Nephron progenitor cell (in vitro differentiated cells): ENCODE measurements at regions not wholly inside any gene's neighbourhood (a gene's known extent, or its start where the extent isn't known, plus 50 kb on each side); places are given as distances from the start of the nearest gene placed in this dataset.

Experiments
- DNase-seq: peaks from one replicate; pipeline ENCODE4 v3.0.0; 2021
- H3K27ac Mint-ChIP-seq: 2 replicates; pipeline ENCODE4 v1.8.0; 2021; ENCODE audit warnings: mild to moderate bottlenecking, moderate library complexity, mixed read lengths
- H3K27me3 Mint-ChIP-seq: 2 replicates; pipeline ENCODE4 v1.8.0; 2021; ENCODE audit warnings: mild to moderate bottlenecking, low read depth, mixed read lengths; ENCODE audit not compliant: poor library complexity
- H3K36me3 Mint-ChIP-seq: 2 replicates; pipeline ENCODE4 v1.8.0; 2021; ENCODE audit warnings: low read depth, mixed read lengths
- H3K4me1 Mint-ChIP-seq: 2 replicates; pipeline ENCODE4 v1.8.0; 2021; ENCODE audit warnings: mixed read lengths
- H3K4me3 Mint-ChIP-seq: 2 replicates; pipeline ENCODE4 v1.8.0; 2021; ENCODE audit warnings: mild to moderate bottlenecking, moderate library complexity, mixed read lengths
- H3K9me3 Mint-ChIP-seq: 2 replicates; pipeline ENCODE4 v1.8.0; 2021; ENCODE audit warnings: mild to moderate bottlenecking, moderate library complexity, mixed read lengths
- TF ChIP-seq, protein P1 (sequence below): fragments of 200-600 bp; sonication (generic); IDR thresholded peaks from 2 replicates; pipeline ENCODE4 v1.5.0; 2021; ENCODE audit warnings: antibody characterized with exemption

DNA sequence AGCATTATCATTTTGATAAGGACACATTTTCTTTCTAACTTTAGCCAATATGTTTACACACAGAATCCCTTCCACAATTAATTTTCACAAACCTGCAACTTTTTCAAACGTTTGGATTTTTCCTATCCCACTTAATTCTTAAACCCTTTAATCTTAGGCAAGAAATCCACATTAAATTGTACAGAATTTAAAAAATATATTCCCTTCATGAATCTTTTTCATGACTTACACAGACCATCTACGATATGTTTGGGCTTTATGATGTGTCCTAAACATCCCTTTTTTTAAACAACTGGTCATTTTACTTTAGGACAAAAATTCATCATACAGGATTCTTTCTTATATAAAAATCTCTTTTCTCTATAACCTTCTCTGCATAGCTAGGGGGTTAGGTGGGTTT, 241.5 kb upstream of the CNTNAP4 start:
- Mint-ChIP-seq H3K27ac (no peak overlapping the region), H3K4me3 (no peak overlapping the region), H3K36me3 (no peaks in the 10 kb centered on the region), H3K9me3 (peaks cover 60% of the 10 kb centered on the region), H3K27me3 (no peaks in the 10 kb centered on the region), H3K4me1 (no peaks in the 10 kb centered on the region)
- no peak for DNase-seq
- TF ChIP-seq, protein P1, sequence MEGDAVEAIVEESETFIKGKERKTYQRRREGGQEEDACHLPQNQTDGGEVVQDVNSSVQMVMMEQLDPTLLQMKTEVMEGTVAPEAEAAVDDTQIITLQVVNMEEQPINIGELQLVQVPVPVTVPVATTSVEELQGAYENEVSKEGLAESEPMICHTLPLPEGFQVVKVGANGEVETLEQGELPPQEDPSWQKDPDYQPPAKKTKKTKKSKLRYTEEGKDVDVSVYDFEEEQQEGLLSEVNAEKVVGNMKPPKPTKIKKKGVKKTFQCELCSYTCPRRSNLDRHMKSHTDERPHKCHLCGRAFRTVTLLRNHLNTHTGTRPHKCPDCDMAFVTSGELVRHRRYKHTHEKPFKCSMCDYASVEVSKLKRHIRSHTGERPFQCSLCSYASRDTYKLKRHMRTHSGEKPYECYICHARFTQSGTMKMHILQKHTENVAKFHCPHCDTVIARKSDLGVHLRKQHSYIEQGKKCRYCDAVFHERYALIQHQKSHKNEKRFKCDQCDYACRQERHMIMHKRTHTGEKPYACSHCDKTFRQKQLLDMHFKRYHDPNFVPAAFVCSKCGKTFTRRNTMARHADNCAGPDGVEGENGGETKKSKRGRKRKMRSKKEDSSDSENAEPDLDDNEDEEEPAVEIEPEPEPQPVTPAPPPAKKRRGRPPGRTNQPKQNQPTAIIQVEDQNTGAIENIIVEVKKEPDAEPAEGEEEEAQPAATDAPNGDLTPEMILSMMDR: no peak

DNA sequence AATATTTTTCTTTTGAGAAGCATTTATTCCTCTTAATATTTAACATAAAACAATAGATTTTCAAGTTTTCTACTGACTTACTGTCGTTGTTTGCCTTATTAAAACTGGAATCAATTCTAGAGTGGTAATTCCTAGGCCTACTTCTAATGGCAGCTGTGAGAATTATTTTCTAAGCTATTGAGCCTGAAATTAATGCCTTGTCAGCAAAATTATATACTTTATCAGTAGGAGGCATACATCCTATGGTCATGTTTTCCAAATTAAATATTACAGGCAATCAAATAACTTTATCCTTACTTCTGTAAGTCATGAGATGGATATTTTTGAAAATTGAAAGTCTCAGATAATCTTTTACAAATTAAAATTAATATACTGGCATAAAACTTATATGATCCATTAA, 239.1 kb upstream of the CNTNAP4 start:
- Mint-ChIP-seq H3K4me3 (no peak overlapping the region), H3K9me3 (peaks cover 48% of the 10 kb centered on the region), H3K27me3 (no peaks in the 10 kb centered on the region), H3K27ac (no peak overlapping the region), H3K4me1 (no peaks in the 10 kb centered on the region), H3K36me3 (no peaks in the 10 kb centered on the region)
- no peak for DNase-seq
- TF ChIP-seq, protein P1: no peak

DNA sequence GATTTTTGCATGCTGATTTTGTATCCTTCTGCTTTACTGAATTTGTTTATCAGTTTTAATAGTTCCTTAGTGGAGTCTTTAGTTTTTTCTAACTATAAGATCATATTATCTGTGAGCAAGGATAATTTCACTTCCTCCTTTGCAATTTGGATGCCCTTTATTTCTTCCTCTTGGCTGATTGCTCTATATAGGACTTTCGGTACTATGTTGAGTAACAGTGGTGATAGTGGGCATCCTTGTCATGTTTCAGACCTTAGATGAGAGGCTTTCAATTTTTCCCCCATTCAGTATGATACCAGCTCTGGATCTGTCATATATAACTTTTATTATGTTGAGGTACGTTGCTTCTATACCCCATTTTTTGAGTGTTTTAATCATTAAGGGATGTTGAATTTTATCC, 224.5 kb upstream of the CNTNAP4 start:
- TF ChIP-seq, protein P1: no peak
- DNase-seq: no peak
- Mint-ChIP-seq H3K9me3 (peaks cover 25% of the 10 kb centered on the region), H3K27ac (no peak overlapping the region), H3K36me3 (no peaks in the 10 kb centered on the region), H3K4me3 (no peak overlapping the region), H3K4me1 (no peaks in the 10 kb centered on the region), H3K27me3 (no peaks in the 10 kb centered on the region)

DNA sequence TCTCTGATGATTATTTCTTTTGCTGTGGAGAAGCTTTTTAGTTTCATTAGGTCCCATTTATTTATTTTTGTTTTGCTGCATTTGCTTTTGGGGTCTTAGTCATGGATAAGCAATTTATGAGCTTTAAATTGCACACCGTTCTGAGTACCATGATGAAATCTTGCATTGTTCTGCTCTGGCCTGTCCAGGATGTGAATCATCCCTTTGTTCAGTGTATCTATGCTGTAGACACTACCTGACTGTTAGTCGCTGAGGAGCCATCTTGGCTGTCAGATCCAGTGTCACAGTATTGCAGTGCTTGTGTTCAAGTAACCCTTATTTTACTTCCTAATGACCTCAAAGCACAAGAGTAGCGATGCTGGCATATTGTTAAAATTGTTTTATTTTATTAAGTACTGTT, 218.0 kb upstream of the CNTNAP4 start:
- no peaks in the 10 kb centered on the region for H3K4me1 Mint-ChIP-seq
- no peaks in the 10 kb centered on the region for H3K36me3 Mint-ChIP-seq
- no peaks in the 10 kb centered on the region for H3K27me3 Mint-ChIP-seq
- H3K27ac Mint-ChIP-seq: no peak overlapping the region
- no peak overlapping the region for H3K4me3 Mint-ChIP-seq
- TF ChIP-seq, protein P1: no peak
- no peak for DNase-seq
- H3K9me3 Mint-ChIP-seq: no peaks in the 10 kb centered on the region

DNA sequence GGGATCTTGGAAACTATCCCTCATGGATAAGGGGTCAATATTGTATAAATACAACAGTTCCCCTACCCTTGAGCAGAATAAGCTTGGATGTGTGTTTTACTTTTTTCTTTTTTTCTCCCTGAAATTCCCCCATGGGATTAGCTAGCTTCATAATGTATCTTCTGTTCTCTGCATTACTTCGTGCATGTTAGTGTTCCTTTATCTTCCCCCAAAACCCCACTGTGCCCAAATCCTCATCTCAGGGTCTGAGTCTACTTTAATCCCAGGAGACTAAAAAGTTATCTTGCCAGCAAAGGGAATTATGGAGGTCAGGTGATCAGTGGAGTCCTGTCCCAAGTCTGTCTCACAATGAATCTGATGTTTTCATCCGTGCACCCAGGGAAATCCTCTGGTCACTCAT, 217.5 kb upstream of the CNTNAP4 start:
- H3K27me3 Mint-ChIP-seq: no peaks in the 10 kb centered on the region
- H3K36me3 Mint-ChIP-seq: no peaks in the 10 kb centered on the region
- no peaks in the 10 kb centered on the region for H3K9me3 Mint-ChIP-seq
- H3K4me3 Mint-ChIP-seq: no peak overlapping the region
- TF ChIP-seq, protein P1: no peak
- H3K4me1 Mint-ChIP-seq: no peaks in the 10 kb centered on the region
- no peak for DNase-seq
- no peak overlapping the region for H3K27ac Mint-ChIP-seq

DNA sequence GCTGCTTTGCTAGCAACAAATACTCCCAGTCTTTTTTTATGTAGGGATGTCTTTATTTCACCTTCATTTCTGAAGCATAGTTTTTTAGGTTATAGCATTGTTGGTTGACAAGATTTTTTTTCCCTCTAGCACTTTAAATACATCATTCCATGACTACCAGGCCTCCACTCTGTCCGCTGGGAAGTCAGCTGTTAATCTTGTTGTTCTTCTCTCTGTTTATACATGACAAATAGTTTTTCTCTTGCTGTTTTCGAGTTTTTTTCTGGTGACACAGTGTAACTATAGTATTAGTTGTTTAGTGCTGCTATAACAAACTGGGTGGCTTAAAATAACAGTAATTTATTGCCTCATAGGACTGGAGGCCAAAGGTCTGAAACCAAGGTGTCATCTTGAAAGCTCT, 205.5 kb upstream of the CNTNAP4 start:
- no peak for DNase-seq
- Mint-ChIP-seq H3K4me1 (no peaks in the 10 kb centered on the region), H3K27me3 (no peaks in the 10 kb centered on the region), H3K9me3 (peaks cover 30% of the 10 kb centered on the region), H3K27ac (no peak overlapping the region), H3K4me3 (no peak overlapping the region), H3K36me3 (peaks cover 4% of the 10 kb centered on the region)
- TF ChIP-seq, protein P1: no peak
